ENCODE measurements at regions not wholly inside any gene's neighbourhood (a gene's known extent, or its start where the extent isn't known, plus 50 kb on each side); places are given as distances from the start of the nearest gene placed in this dataset.

GRCh38 chr12:116381744-116382685, 104.5 kb upstream of the MED13L start:
- DNase-seq (ENCODE audit: low read depth), result no peak

DNA sequence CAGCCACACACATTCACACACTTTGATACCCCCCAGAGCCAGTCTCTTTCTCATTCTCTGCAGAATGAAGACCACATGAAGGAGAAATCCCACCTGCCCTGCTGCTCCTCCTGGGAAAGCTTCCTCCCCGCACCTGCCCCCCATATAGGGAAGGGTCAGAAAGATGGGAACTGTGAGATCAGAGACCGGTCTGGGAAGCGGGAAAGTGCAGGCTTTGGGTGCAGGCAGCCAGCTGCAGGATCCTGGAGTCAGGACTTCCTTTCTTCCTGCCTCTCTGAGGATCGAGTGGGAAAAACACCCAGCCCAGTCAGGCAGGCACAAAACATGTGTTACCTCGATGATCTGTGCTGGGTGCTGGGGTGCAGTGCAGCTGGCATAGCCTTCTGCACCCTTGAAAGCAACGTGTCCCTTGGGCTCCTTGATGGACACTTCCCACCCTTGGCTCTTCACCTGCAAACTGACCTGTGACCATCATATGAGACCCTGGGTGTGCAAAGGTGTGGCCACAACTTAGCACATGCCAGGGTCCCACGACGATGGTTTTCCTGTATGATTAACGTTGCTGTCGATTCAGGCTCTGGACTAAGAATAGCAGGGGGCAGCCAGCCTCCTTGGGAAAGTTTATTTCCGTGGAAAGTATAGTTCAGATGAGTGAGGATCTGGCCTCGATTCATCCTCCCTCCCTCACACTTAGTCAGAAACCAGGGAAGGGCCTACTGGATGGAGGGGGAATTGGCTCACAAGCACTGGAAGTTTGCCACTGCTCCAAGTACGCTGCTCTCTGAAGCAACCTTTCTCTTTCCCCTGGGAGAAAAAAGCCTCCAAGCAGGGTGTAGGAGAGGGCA, 105.4 kb upstream of the MED13L start:
- no peak for DNase-seq (ENCODE audit: low read depth)

- no peak for DNase-seq (ENCODE audit: low read depth)
Observed at GRCh38 chr12:116384175-116384574, 106.7 kb upstream of the MED13L start.

- DNase-seq (ENCODE audit: low read depth), result no peak
Observed at GRCh38 chr12:116384691-116385485, 107.4 kb upstream of the MED13L start.

DNA sequence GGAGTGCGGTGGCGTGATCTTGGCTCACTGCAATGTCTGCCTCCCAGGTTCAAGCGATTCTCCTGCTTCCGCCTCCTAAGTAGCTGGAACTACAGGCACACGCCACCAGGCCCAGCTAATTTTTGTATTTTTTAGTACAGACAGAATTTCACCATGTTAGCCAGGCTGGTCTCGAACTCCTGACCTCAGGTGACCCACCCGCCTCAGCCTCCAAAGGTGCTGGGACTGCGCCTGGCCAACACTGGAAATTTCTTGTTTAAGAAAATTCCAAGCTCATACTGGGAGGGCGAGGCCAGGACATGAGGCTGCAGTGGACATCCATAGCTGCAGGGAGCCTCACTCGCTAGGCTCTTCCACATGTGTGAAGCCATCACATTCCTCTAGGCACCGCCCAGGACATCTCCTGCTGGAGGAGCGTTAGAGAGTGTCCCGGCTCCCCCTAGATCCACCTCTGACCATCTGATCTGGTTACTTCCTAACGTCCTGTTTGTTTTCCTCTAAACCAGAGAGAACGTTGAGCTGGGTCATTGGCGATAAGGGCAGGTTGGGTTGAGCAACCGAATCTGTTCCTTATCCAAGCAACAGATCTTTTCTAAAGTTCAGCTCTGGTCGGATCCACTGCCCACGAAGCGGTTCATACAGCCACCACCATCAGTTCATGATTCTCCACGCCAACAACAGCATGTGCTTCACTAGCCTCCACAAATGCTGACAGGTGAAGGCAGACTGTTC, 108.2 kb upstream of the MED13L start:
- DNase-seq (ENCODE audit: low read depth), result no peak

GRCh38 chr12:116389326-116389725, 111.8 kb upstream of the MED13L start:
- no peak for DNase-seq (ENCODE audit: low read depth)

GRCh38 chr12:116389990-116390389, 112.5 kb upstream of the MED13L start:
- no peak for DNase-seq (ENCODE audit: low read depth)

- no peak for DNase-seq (ENCODE audit: low read depth)
Observed at GRCh38 chr12:116390401-116391335, 113.2 kb upstream of the MED13L start.

DNA sequence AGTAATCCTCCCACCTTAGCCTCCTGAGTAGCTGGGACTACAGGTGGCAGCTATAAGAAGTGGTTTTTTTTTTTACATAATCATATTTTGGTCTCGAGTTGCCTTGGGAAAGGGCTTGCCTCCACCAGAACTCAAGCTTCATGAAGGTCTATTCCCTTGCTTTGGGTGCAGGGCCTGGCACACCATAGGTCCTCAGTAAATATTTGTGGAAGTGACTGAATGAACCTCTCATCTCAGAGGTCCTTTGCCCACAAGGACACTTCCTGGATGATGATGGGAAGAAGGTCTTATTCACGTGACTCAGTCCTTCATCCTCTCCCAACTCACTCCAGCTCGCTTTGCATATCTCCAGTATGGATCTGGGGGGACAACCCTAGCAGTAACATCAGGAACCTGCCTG, 114.0 kb upstream of the MED13L start:
- no peak for DNase-seq (ENCODE audit: low read depth)

GRCh38 chr12:116392061-116392460, 114.6 kb upstream of the MED13L start:
- DNase-seq (ENCODE audit: low read depth), result no peak

DNA sequence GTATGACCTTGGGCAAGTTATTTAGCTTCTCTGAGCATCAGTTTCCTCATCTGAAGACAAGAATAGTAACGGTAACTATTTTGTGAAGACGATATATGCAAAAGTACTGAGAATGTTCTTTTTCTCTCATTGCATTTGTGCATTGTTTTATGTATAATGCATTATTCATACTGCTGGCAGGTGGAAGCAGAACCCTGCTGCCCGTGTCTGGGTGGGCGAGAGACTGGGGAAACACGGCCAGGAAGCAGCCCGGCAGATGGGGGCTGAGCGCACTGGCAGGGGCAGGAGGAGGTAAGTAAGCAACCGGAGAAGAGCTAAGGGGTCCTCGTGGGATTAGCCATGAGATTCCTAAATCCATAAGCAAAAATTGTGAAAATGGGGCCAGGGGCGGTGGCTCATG, 115.8 kb upstream of the MED13L start:
- DNase-seq (ENCODE audit: low read depth), result no peak

- no peak for DNase-seq (ENCODE audit: low read depth)
Observed at GRCh38 chr12:116393859-116394650, 116.6 kb upstream of the MED13L start.

DNA sequence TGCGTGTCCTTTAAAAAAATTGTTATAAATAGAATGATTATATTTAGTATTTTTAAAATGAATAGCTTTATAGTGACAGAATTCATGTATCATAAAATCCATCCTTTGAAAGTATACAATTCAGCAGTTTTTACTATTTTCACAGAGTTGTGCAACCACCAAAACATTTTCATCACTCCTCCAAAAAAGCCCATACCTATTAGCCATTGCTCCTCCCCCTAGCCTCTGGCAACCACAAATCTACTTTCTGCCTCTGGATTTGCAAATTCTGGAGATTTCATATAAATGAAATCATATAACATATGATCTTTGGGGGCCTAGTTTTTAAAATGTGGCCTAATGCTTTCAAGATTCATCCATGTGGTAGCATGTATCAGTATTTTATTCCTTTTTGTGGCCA, 117.9 kb upstream of the MED13L start:
- DNase-seq (ENCODE audit: low read depth), result no peak

DNA sequence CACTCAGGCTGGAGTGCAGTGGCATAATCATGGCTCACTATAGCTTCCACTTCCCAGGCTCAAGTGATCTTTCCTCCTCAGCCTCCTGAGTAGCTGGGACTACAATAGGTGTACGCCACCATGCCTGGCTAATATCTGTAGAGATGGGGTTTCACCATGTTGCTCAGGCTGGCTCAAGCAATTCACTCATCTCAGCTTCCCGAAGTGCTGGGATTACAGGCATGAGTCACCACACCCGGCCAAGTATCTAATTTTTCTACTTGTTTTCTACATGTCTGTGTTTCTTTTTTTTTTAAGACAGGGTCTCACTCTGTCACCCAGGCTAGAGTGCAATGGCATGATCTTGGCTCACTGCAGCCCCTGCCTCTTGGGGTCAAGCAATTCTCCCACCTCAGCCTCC, 119.7 kb upstream of the MED13L start:
- DNase-seq (ENCODE audit: low read depth), result no peak

- DNase-seq (ENCODE audit: low read depth), result no peak
Observed at GRCh38 chr12:116398193-116398592, 120.7 kb upstream of the MED13L start.

DNA sequence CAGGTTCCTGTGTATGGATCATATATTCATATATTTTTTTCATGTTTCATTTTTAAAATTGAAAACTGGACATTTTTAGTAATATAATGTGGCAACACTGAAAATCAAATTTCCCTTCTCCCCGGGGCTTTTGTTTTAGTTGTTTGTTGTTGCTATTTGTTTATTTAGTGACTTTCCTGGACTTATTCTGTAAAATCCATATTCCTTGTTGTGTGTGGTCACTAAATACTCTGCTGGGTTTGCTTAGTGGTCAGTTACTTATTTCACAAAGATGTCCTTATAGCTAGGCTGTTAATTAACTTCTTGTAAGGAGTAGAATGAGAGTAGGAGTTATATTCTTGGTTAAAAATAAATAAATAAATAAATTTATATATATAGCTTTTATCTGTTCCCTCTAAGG, 121.6 kb upstream of the MED13L start:
- DNase-seq (ENCODE audit: low read depth), result no peak

- no peak for DNase-seq (ENCODE audit: low read depth)
Observed at GRCh38 chr12:116400636-116401372, 123.3 kb upstream of the MED13L start.

GRCh38 chr12:116401565-116401964, 124.1 kb upstream of the MED13L start:
- DNase-seq (ENCODE audit: low read depth), result no peak

Data from stimulated activated CD8-positive, alpha-beta memory T cell treated with anti-CD3 and anti-CD28 coated beads, Interleukin-15, amount 100 ng/mL, for 24 hours (primary cell).